ENCODE measurements at regions not wholly inside any gene's neighbourhood (a gene's known extent, or its start where the extent isn't known, plus 50 kb on each side); places are given as distances from the start of the nearest gene placed in this dataset.

GRCh38 chr2:196268538-196269338 is 97.4 kb upstream of the STK17B start:
- ChIA-PET POLR2A (interaction anchor here (1.2 kb wide), 2 partner anchors 8 to 9 kb away, joined by 3 to 5 read pairs; no protein-coding TSS in a partner anchor), CTCF (ENCODE audit: low intra/inter-chr PET ratio) (no interaction called here)
- Histone ChIP-seq H3K79me2 (ENCODE audit: control insufficient read depth, insufficient read depth, low read length) (no peaks in the 10 kb centered on the region), H3K4me2 (ENCODE audit: insufficient read depth, low read length) (no peak overlapping the region), H3K9me1 (ENCODE audit: control insufficient read depth, insufficient read depth, low read length) (no peaks in the 10 kb centered on the region), H3K4me3 (no peak overlapping the region), H3K27ac (ENCODE audit: extremely low read depth, low read depth, low read length) (peak overlapping the region; percentile 10; the same call in 1 of the 3 replicates), H2AFZ (ENCODE audit: low read depth, low read length) (peak overlapping the region; percentile 73), H3K9ac (ENCODE audit: insufficient read depth in 1 of 2, low read depth in 2 of 2, low read length in 2 of 2) (no peak overlapping the region), H3K36me3 (ENCODE audit: control insufficient read depth, insufficient read depth, low read length) (no peaks in the 10 kb centered on the region), H4K20me1 (replicated peaks; ENCODE audit: control insufficient read depth, insufficient read depth, low read length) (no peaks in the 10 kb centered on the region), H3K4me1 (replicated peaks in 1 of 2; ENCODE audit: control insufficient read depth in 2 of 2, insufficient read depth in 2 of 2, low read length in 2 of 2) (peaks cover 0 to 11% of the 10 kb centered on the region in 2 experiments; a peak in 3 of 5 replicates), H3K9me3 (replicated peaks; ENCODE audit: control insufficient read depth, insufficient read depth, low read depth, low read length) (no peaks in the 10 kb centered on the region), H3K27me3 (ENCODE audit: control insufficient read depth in 2 of 2, insufficient read depth in 2 of 2, low read length in 2 of 2) (no peaks in the 10 kb centered on the region)
- intact Hi-C loops (cut with micrococcal nuclease), result no loop called here
- FAIRE-seq (no peak), DNase-seq (ENCODE audit: extremely low read depth in 1 of 4, low spot score in 3 of 4) (no peak), ATAC-seq (no peak)
- WGBS (ENCODE audit: insufficient coverage, low coverage, missing lambda C conversion rate), result 32% methylated on average over 8 of the region's 8 CpGs
- BruUV-seq (replicated peaks), result no TSS peak
- in situ Hi-C loops (cut with MboI), result no loop called here
- TF ChIP-seq PTRF (tag; IDR thresholded peaks at IDR 0.05) (no peak), MIER1 (IDR thresholded peaks at IDR 0.05; ENCODE audit: low read depth) (no peak), HES1 (IDR thresholded peaks at IDR 0.05; ENCODE audit: low read depth) (no peak), ZNF318 (IDR thresholded peaks at IDR 0.05; ENCODE audit: borderline replicate concordance in 1 of 2, low read depth in 1 of 2) (no peak), CTBP1 (IDR thresholded peaks at IDR 0.05; ENCODE audit: borderline replicate concordance) (0 out of 2 replicates have a peak, but pooled peaks have one; percentile 32), HDAC2 (IDR thresholded peaks at IDR 0.05) (no peak), NFE2 (IDR thresholded peaks at IDR 0.05; ENCODE audit: low read depth) (0 out of 2 replicates have a peak, but pooled peaks have one; percentile 6), FOXP4 (CRISPR knock-in tag; IDR thresholded peaks at IDR 0.05; ENCODE audit: borderline replicate concordance) (no peak), ZSCAN29 (IDR thresholded peaks at IDR 0.05) (no peak), SMAD3 (CRISPR knock-in tag; conservative IDR thresholded peaks at IDR 0.05) (no peak), ZNF224 (CRISPR knock-in tag; IDR thresholded peaks at IDR 0.05) (no peak), NFIX (CRISPR knock-in tag; IDR thresholded peaks at IDR 0.05; ENCODE audit: low read depth) (no peak)
